ENCODE measurements at regions not wholly inside any gene's neighbourhood (a gene's known extent, or its start where the extent isn't known, plus 50 kb on each side); places are given as distances from the start of the nearest gene placed in this dataset.

DNA sequence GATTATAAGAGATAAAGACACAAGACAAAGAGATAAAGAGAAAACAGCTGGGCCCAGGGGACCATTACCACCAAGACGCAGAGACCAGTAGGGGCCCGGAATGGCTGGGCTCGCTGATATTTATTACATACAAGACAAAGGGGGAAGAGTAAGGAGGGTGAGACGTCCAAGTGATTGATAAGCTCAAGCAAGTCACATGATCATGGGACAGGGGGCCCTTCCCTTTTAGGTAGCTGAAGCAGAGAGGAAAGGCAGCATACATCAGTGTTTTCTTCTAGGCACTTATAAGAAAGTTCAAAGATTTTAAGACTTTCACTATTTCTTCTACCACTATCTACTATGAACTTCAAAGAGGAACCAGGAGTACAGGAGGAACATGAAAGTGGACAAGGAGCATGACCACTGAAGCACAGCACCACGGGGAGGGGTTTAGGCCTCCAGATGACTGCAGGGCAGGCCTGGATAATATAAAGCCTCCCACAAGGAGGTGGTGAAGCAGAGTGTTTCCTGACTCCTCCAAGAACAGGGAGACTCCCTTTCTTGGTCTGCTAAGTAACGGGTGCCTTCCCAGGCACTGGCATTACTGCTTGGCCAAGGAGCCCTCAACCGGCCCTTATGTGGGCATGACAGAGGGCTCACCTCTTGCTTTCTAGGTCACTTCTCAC, 63.9 kb upstream of the ARL4D start:
- DNase-seq (ENCODE audit: extremely low read depth, low read depth) = no peak
- TF ChIP-seq, protein P1, sequence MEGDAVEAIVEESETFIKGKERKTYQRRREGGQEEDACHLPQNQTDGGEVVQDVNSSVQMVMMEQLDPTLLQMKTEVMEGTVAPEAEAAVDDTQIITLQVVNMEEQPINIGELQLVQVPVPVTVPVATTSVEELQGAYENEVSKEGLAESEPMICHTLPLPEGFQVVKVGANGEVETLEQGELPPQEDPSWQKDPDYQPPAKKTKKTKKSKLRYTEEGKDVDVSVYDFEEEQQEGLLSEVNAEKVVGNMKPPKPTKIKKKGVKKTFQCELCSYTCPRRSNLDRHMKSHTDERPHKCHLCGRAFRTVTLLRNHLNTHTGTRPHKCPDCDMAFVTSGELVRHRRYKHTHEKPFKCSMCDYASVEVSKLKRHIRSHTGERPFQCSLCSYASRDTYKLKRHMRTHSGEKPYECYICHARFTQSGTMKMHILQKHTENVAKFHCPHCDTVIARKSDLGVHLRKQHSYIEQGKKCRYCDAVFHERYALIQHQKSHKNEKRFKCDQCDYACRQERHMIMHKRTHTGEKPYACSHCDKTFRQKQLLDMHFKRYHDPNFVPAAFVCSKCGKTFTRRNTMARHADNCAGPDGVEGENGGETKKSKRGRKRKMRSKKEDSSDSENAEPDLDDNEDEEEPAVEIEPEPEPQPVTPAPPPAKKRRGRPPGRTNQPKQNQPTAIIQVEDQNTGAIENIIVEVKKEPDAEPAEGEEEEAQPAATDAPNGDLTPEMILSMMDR (IDR thresholded peaks at IDR 0.05; ENCODE audit: low read depth, low read length, missing control alignments) = no peak
- H3K4me3 ChIP-seq (replicated peaks; ENCODE audit: low read depth, low read length) = no peak overlapping the region

DNA sequence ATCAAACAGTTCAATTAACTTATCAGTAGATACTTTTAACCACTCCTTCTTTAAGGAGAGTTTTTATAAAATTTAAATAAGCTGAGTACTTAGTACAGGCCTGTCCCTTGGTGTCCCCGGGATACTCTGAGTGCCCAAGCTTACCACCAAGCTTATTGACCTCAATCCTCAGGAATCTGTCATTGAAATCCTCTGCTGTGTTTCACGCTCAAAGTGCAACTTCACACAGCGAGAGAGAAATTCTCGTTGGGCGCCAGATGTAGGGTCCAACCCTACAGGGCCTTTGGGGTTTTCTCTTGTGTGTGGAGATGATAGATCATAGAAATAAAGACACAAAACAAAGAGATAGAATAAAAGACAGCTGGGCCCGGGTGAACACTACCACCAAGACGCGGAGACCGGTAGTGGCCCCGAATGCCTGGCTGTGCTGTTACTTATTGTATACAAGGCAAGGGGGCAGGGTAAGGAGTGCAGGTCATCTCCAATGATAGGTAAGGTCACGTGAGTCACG, 65.3 kb upstream of the ARL4D start:
- no peak overlapping the region for H3K4me3 ChIP-seq (replicated peaks; ENCODE audit: low read depth, low read length)
- DNase-seq (ENCODE audit: extremely low read depth, low read depth) = no peak
- TF ChIP-seq, protein P1 (IDR thresholded peaks at IDR 0.05; ENCODE audit: low read depth, low read length, missing control alignments) = no peak

DNA sequence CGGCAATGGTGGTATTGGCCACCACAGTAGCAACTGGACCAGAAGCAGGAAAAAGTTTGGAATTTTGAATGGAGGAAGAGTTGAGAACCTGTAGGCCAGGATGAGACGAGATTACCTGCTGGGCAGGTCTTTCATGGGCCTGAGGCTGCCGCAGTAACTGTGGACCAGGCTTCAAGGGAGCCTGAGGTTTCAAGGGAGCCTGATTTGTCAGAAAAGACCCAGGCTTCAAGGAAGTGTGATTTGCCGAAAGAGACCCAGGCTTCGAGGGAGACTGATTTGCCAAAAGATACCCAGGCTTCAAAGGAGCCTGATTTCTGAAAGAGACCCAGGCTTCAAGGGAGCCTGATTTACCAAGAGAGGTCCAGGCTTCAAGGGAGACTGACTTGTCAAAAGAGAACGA, 66.6 kb upstream of the ARL4D start:
- no peak for DNase-seq (ENCODE audit: extremely low read depth, low read depth)
- TF ChIP-seq, protein P1 (IDR thresholded peaks at IDR 0.05; ENCODE audit: low read depth, low read length, missing control alignments) = no peak
- H3K4me3 ChIP-seq (replicated peaks; ENCODE audit: low read depth, low read length) = no peak overlapping the region

DNA sequence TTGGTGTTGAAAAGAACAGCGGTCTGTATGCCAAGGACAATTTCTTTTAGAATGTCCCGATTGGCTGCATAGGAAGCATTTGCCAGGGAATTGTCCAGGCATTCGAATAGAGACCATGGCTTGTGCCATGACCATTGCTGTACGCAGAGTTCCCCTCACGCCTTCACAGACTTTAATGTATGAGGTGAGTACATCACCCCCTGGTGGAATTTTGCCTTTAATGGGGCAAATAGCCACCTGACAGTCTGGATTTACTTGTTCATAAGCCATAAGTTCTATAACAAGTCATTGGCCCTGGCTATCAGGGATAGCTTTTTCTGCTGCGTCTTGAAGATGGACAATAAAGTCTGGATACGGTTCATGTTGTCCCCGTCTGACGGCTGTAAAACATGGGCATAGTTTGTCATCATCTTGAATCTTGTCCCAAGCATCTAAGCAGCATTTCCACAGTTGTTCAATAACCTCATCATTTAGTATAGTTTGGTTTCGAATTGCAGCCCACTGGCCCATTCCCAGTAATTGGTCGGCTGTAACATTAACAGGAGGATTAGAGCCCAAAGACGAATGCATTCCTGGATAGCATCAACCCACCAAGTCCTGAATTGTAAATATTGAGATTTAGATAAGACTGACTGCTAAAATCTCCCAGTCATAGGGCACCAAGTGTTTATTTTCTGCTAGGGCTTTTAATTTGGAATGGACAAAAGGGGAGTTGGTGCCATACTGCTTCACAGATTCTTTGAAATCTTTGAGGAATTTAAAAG, 67.7 kb upstream of the ARL4D start:
- H3K4me3 ChIP-seq (replicated peaks; ENCODE audit: low read depth, low read length) = no peak overlapping the region
- TF ChIP-seq, protein P1 (IDR thresholded peaks at IDR 0.05; ENCODE audit: low read depth, low read length, missing control alignments) = no peak
- DNase-seq (ENCODE audit: extremely low read depth, low read depth) = no peak

DNA sequence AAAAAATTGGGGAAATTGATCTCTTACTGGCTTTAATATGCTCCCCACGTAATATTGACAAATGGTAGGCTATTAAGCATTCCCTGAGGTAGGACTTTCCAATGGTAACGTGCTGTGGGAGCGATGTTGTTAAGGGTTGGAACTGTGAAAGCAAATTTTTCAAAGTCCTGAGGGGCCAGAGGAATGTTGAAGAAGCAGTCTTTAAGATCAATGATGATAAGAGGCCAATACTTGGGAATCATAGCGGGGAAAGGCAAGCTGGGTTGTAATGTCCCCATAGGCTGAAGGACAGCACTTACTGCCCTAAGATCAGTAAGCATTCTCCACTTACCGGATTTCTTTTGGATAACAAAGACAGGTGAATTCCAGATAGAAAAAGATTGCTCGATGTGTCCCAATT, 69.6 kb upstream of the ARL4D start:
- H3K4me3 ChIP-seq (replicated peaks; ENCODE audit: low read depth, low read length) = no peak overlapping the region
- DNase-seq (ENCODE audit: extremely low read depth, low read depth) = no peak
- TF ChIP-seq, protein P1 (IDR thresholded peaks at IDR 0.05; ENCODE audit: low read depth, low read length, missing control alignments) = no peak

DNA sequence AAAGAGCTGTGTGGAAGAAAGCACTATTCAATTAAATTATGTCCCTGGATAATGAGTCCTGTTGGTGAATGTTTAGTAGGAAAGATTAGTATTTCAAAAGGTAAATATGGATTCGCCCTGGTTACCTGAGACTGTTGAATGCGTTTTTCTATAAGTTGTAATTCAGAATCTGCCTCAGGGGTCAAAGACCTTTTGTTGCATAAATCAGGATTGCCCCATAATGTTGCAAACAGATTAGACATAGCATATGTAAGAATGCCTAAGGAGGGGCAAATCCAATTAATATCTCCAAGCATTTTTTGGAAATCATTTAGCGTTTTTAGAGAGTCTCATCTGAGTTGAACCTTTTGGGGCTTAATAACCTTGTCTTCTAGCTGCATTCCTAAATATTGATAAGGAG, 70.1 kb upstream of the ARL4D start:
- no peak for DNase-seq (ENCODE audit: extremely low read depth, low read depth)
- no peak overlapping the region for H3K4me3 ChIP-seq (replicated peaks; ENCODE audit: low read depth, low read length)
- TF ChIP-seq, protein P1 (IDR thresholded peaks at IDR 0.05; ENCODE audit: low read depth, low read length, missing control alignments) = no peak

Data from HFF-Myc (cell line).